ENCODE measurements at regions not wholly inside any gene's neighbourhood (a gene's known extent, or its start where the extent isn't known, plus 50 kb on each side); places are given as distances from the start of the nearest gene placed in this dataset.
A peak's percentile ranks its signal among the peaks of the same experiment; 100 is the strongest.
"Not testable (repeated sequence)": the region's sequence is repeated elsewhere in the genome, so short reads cannot be mapped to it uniquely, and the experiment has no call there.

DNA sequence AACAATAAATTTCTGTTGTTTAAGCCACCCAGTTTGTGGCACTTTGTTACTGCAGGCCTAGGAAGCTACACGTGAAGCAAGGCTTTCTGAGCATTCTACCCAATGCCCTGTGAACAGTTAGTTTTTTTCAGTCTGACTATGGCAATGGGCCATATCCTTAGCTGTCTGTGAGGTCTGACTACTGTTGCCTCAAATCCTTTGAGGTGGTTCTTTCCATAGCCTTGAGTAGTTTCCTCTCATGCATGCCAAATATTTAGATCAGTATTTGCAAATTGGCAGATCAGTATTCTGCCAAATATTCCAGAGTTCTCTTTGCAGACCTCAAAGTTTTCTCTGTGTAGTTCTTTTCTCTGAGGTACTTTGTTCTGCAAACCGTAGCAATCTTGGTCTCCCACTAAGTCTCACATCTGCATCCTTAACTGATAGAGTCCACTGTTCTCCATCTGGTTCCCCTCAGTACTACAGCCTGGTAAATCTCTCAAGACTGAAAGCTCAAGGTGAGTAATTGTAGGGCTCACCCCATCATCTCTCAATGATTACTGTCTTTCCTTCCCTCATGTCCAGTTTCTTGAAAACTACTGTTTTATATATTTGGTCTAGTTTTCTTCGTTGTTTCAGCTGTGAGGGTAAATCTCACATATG lies 984.9 kb upstream of the INTU start:
- Histone ChIP-seq H3K9me3 (ENCODE audit: control insufficient read depth in 2 of 3, insufficient read depth in 1 of 3, low read length in 3 of 3) (no peaks in the 10 kb centered on the region), H3K27me3 (ENCODE audit: control insufficient read depth, insufficient read depth, low read length) (no peaks in the 10 kb centered on the region), H3K27ac (ENCODE audit: low read depth in 2 of 2, low read length in 2 of 2) (no peak overlapping the region), H3K9ac (ENCODE audit: low read length in 3 of 3) (no peak overlapping the region), H3K4me1 (ENCODE audit: control insufficient read depth in 2 of 3, insufficient read depth in 2 of 3, low read depth in 1 of 3, low read length in 3 of 3) (no peaks in the 10 kb centered on the region), H3K4me3 (ENCODE audit: low read length in 3 of 3) (no peak overlapping the region), H3K36me3 (ENCODE audit: control insufficient read depth in 2 of 3, insufficient read depth in 3 of 3, low read length in 3 of 3) (no peaks in the 10 kb centered on the region)
- DNase-seq (peak in 1 of 5 donors; percentile 2), FAIRE-seq (no peak)
- intact Hi-C loops (cut with DNase I), result no loop called here
- TF ChIP-seq, protein P1, sequence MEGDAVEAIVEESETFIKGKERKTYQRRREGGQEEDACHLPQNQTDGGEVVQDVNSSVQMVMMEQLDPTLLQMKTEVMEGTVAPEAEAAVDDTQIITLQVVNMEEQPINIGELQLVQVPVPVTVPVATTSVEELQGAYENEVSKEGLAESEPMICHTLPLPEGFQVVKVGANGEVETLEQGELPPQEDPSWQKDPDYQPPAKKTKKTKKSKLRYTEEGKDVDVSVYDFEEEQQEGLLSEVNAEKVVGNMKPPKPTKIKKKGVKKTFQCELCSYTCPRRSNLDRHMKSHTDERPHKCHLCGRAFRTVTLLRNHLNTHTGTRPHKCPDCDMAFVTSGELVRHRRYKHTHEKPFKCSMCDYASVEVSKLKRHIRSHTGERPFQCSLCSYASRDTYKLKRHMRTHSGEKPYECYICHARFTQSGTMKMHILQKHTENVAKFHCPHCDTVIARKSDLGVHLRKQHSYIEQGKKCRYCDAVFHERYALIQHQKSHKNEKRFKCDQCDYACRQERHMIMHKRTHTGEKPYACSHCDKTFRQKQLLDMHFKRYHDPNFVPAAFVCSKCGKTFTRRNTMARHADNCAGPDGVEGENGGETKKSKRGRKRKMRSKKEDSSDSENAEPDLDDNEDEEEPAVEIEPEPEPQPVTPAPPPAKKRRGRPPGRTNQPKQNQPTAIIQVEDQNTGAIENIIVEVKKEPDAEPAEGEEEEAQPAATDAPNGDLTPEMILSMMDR (IDR thresholded peaks at IDR 0.05; ENCODE audit: borderline replicate concordance, extremely low read depth, insufficient read depth), result no peak

DNA sequence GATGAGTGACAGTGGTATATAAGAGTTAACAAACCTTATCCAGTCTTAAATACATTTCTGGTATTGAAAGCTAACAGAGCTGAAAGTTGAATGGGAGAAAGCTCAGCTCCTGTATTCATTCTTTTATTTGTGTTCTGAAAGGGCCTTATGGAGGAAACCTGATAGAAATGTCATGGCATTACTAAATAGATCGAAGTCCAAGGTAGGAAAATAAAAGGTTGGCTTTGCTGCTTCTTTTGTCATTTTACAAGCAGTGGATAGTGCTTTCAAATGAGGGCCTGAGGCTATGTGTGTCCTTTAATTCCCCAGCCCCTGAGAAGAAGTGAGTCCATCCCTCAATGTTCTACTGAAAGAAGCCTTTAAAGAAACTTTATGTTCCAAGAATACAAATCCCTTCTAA lies 974.3 kb upstream of the INTU start:
- no peaks in the 10 kb centered on the region for H3K36me3 ChIP-seq (ENCODE audit: control insufficient read depth in 2 of 3, insufficient read depth in 3 of 3, low read length in 3 of 3)
- DNase-seq (no peak), FAIRE-seq (no peak)
- no peaks in the 10 kb centered on the region for H3K9me3 ChIP-seq (ENCODE audit: control insufficient read depth in 2 of 3, insufficient read depth in 1 of 3, low read length in 3 of 3)
- TF ChIP-seq, protein P1 (IDR thresholded peaks at IDR 0.05; ENCODE audit: borderline replicate concordance, extremely low read depth, insufficient read depth), result no peak
- H3K27me3 ChIP-seq (ENCODE audit: control insufficient read depth, insufficient read depth, low read length), result no peaks in the 10 kb centered on the region
- no peak overlapping the region for H3K4me3 ChIP-seq (ENCODE audit: low read length in 3 of 3)
- intact Hi-C loops (cut with DNase I), result no loop called here
- H3K4me1 ChIP-seq (ENCODE audit: control insufficient read depth in 2 of 3, insufficient read depth in 2 of 3, low read depth in 1 of 3, low read length in 3 of 3), result no peaks in the 10 kb centered on the region
- H3K9ac ChIP-seq (ENCODE audit: low read length in 3 of 3), result no peak overlapping the region
- no peak overlapping the region for H3K27ac ChIP-seq (ENCODE audit: low read depth in 2 of 2, low read length in 2 of 2)

GRCh38 chr4:126661194-126661593 lies 971.6 kb upstream of the INTU start:
- Histone ChIP-seq H3K4me3 (ENCODE audit: low read length in 3 of 3) (no peak overlapping the region), H3K4me1 (ENCODE audit: control insufficient read depth in 2 of 3, insufficient read depth in 2 of 3, low read depth in 1 of 3, low read length in 3 of 3) (no peaks in the 10 kb centered on the region), H3K9me3 (ENCODE audit: control insufficient read depth in 2 of 3, insufficient read depth in 1 of 3, low read length in 3 of 3) (no peaks in the 10 kb centered on the region), H3K27me3 (ENCODE audit: control insufficient read depth, insufficient read depth, low read length) (no peaks in the 10 kb centered on the region), H3K36me3 (ENCODE audit: control insufficient read depth in 2 of 3, insufficient read depth in 3 of 3, low read length in 3 of 3) (no peaks in the 10 kb centered on the region), H3K27ac (ENCODE audit: low read depth in 2 of 2, low read length in 2 of 2) (no peak overlapping the region), H3K9ac (ENCODE audit: low read length in 3 of 3) (no peak overlapping the region)
- intact Hi-C loops (cut with DNase I), result no loop called here
- FAIRE-seq, result no peak
- TF ChIP-seq, protein P1 (IDR thresholded peaks at IDR 0.05; ENCODE audit: borderline replicate concordance, extremely low read depth, insufficient read depth), result no peak
- no peak for DNase-seq

DNA sequence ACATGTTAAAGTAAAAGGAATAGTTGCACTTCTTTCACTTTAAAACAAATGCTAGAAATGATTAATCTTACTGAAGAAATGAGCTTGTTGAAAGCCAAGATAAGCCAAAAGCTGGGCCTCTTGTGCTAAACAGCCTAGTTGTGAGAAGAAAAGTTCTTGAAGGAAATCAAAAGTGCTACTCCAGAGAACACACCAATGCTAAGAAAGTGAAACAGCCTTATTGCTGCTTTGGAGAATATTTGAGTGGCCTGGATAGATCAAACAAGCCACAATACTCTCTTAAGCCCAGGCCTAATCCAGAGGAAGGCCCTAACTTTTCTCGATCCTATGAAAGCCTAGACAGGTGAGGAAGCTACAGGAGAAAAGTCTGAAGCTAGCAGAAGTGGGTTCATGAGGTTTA lies 967.9 kb upstream of the INTU start:
- FAIRE-seq, result no peak
- intact Hi-C loops (cut with DNase I), result no loop called here
- Histone ChIP-seq H3K27me3 (ENCODE audit: control insufficient read depth, insufficient read depth, low read length) (no peaks in the 10 kb centered on the region), H3K4me3 (ENCODE audit: low read length in 3 of 3) (no peak overlapping the region), H3K4me1 (ENCODE audit: control insufficient read depth in 2 of 3, insufficient read depth in 2 of 3, low read depth in 1 of 3, low read length in 3 of 3) (no peaks in the 10 kb centered on the region), H3K27ac (ENCODE audit: low read depth in 2 of 2, low read length in 2 of 2) (no peak overlapping the region), H3K36me3 (ENCODE audit: control insufficient read depth in 2 of 3, insufficient read depth in 3 of 3, low read length in 3 of 3) (no peaks in the 10 kb centered on the region), H3K9me3 (ENCODE audit: control insufficient read depth in 2 of 3, insufficient read depth in 1 of 3, low read length in 3 of 3) (no peaks in the 10 kb centered on the region), H3K9ac (ENCODE audit: low read length in 3 of 3) (no peak overlapping the region)
- TF ChIP-seq, protein P1 (IDR thresholded peaks at IDR 0.05; ENCODE audit: borderline replicate concordance, extremely low read depth, insufficient read depth), result no peak
- DNase-seq, result no peak

- H3K27me3 ChIP-seq (ENCODE audit: control insufficient read depth, insufficient read depth, low read length); H3K4me3 ChIP-seq (ENCODE audit: low read length in 3 of 3); DNase-seq; H3K4me1 ChIP-seq (ENCODE audit: control insufficient read depth in 2 of 3, insufficient read depth in 2 of 3, low read depth in 1 of 3, low read length in 3 of 3); FAIRE-seq; H3K9me3 ChIP-seq (ENCODE audit: control insufficient read depth in 2 of 3, insufficient read depth in 1 of 3, low read length in 3 of 3); H3K27ac ChIP-seq (ENCODE audit: low read depth in 2 of 2, low read length in 2 of 2); H3K36me3 ChIP-seq (ENCODE audit: control insufficient read depth in 2 of 3, insufficient read depth in 3 of 3, low read length in 3 of 3); H3K9ac ChIP-seq (ENCODE audit: low read length in 3 of 3); intact Hi-C loops (cut with DNase I): not testable (repeated sequence)
Observed at GRCh38 chr4:126670038-126670437, 962.7 kb upstream of the INTU start.

Data from kidney (tissue), 13 donors.